HG03135 (cell line): ENCODE measurements at regions not wholly inside any gene's neighbourhood (a gene's known extent, or its start where the extent isn't known, plus 50 kb on each side); places are given as distances from the start of the nearest gene placed in this dataset.

Experiments used
- ATAC-seq: cut with Tn5 transposase; IDR thresholded peaks from one replicate; pipeline ENCODE4 v1.9.1; 2021; ENCODE audit warnings: mild to moderate bottlenecking, moderate library complexity; ENCODE audit not compliant: unreplicated experiment

- no peak for ATAC-seq
These were observed 444.8 kb downstream of the MAFB start for GRCh38 chr20:40244286-40244685.

- ATAC-seq: no peak
These were observed 447.3 kb downstream of the MAFB start for GRCh38 chr20:40241596-40242343.

GRCh38 chr20:40238511-40238910 is 450.5 kb downstream of the MAFB start:
- ATAC-seq: no peak

GRCh38 chr20:40234593-40234992 is 454.4 kb downstream of the MAFB start:
- no peak for ATAC-seq

GRCh38 chr20:40233406-40233805 is 455.6 kb downstream of the MAFB start:
- no peak for ATAC-seq

- ATAC-seq: no peak
These were observed 456.3 kb downstream of the MAFB start for GRCh38 chr20:40232756-40233155.

- ATAC-seq: no peak
These were observed 456.8 kb downstream of the MAFB start for GRCh38 chr20:40232273-40232672.

GRCh38 chr20:40230486-40230885 is 458.6 kb downstream of the MAFB start:
- ATAC-seq: no peak

- no peak for ATAC-seq
These were observed 463.4 kb downstream of the MAFB start for GRCh38 chr20:40225596-40225995.

- ATAC-seq: no peak
These were observed 465.2 kb downstream of the MAFB start for GRCh38 chr20:40223810-40224209.

GRCh38 chr20:40218971-40219370 is 470.1 kb downstream of the MAFB start:
- ATAC-seq: no peak

GRCh38 chr20:40218316-40218969 is 470.6 kb downstream of the MAFB start:
- no peak for ATAC-seq

- ATAC-seq: no peak
These were observed 481.4 kb downstream of the MAFB start for GRCh38 chr20:40207655-40208054.

- ATAC-seq: no peak
These were observed 483.1 kb downstream of the MAFB start for GRCh38 chr20:40205971-40206370.

GRCh38 chr20:40203032-40203431 is 486.0 kb downstream of the MAFB start:
- no peak for ATAC-seq

GRCh38 chr20:40197691-40198090 is 491.3 kb downstream of the MAFB start:
- no peak for ATAC-seq

GRCh38 chr20:40196846-40197436 is 492.1 kb downstream of the MAFB start:
- no peak for ATAC-seq

- no peak for ATAC-seq
These were observed 493.3 kb downstream of the MAFB start for GRCh38 chr20:40195742-40196141.

GRCh38 chr20:40192529-40192928 is 496.5 kb downstream of the MAFB start:
- ATAC-seq: no peak

- ATAC-seq: no peak
These were observed 497.0 kb downstream of the MAFB start for GRCh38 chr20:40192081-40192480.

GRCh38 chr20:40191573-40191972 is 497.5 kb downstream of the MAFB start:
- no peak for ATAC-seq

- ATAC-seq: no peak
These were observed 499.4 kb downstream of the MAFB start for GRCh38 chr20:40189621-40190020.
